B cell (primary cell): ENCODE measurements at regions not wholly inside any gene's neighbourhood (a gene's known extent, or its start where the extent isn't known, plus 50 kb on each side); places are given as distances from the start of the nearest gene placed in this dataset.
"Not testable (repeated sequence)": the region's sequence is repeated elsewhere in the genome, so short reads cannot be mapped to it uniquely, and the experiment has no call there.

Source experiments
- ATAC-seq: fragments of 200-7000 bp; cut with Tn5 transposase; one replicate; pipeline ENCODE4 v1.10.0; 2021; ENCODE audit warnings: low read depth, mild to moderate bottlenecking, moderate number of reproducible peaks, moderate library complexity
- CTCF ChIA-PET: fragments of 350-600 bp; sonication (Branson Sonifier 250); formaldehyde crosslinking; loops from one replicate; lab custom pipeline; 2021; ENCODE audit warnings: antibody characterized with exemption, inconsistent platforms; lab: Charles Lee
- POLR2A ChIA-PET: fragments of 350-600 bp; sonication (Branson Sonifier 250); formaldehyde crosslinking; loops from one replicate; lab custom pipeline; 2021; ENCODE audit warnings: antibody characterized with exemption; lab: Charles Lee
- DNase-seq: peaks from one replicate; pipeline ENCODE4 v3.0.0; 2013
- H2AFZ ChIP-seq: 2 replicates; pipeline ENCODE4 v1.6.1; 2012; ENCODE audit warnings: mild to moderate bottlenecking, low read depth, low read length; ENCODE audit not compliant: insufficient read depth, poor library complexity, severe bottlenecking
- H3K27ac ChIP-seq, 2 donors: 1 replicate in 1 of 2; 2 replicates in 1 of 2; pipeline ENCODE4 v1.5.1; 2012 to 2013; ENCODE audit warnings: low read length in 2 of 2, mild to moderate bottlenecking in 2 of 2, moderate library complexity in 1 of 2
- H3K27me3 ChIP-seq, 4 experiments: fragments of 200-600 bp in 1 of 4; sonication (generic) in 1 of 4; replicated peaks in 1 of 4; 1 replicate in 2 of 4; 2 replicates in 2 of 4; pipeline versions ENCODE4 v1.6.1 to v1.7.0; 2013 to 2016; ENCODE audit warnings: low read length in 3 of 4, mild to moderate bottlenecking in 2 of 4, mixed read lengths in 1 of 4, moderate library complexity in 1 of 4; ENCODE audit not compliant: insufficient read depth in 4 of 4, control insufficient read depth in 3 of 4; ENCODE audit errors: control extremely low read depth in 1 of 4
- H3K36me3 ChIP-seq, 2 experiments: replicated peaks in 1 of 2; 1 replicate in 1 of 2; 2 replicates in 1 of 2; pipeline versions ENCODE4 v1.6.1 to v1.7.1; 2013; ENCODE audit warnings: low read length in 1 of 2; ENCODE audit not compliant: insufficient read depth in 2 of 2, control insufficient read depth in 1 of 2; ENCODE audit errors: control extremely low read depth in 1 of 2, extremely low read depth in 1 of 2
- H3K4me1 ChIP-seq, 2 donors: fragments of 200-600 bp in 1 of 2; sonication (generic) in 1 of 2; 1 replicate in 1 of 2; 2 replicates in 1 of 2; pipeline versions ENCODE4 v1.5.1 to v1.6.1; 2013 to 2017; ENCODE audit warnings: low read length in 2 of 2; ENCODE audit not compliant: control insufficient read depth in 2 of 2, insufficient read depth in 2 of 2
- H3K4me2 ChIP-seq: replicated peaks from 2 replicates; pipeline ENCODE3; 2012; ENCODE audit warnings: mild to moderate bottlenecking, low read depth, low read length; ENCODE audit not compliant: poor library complexity, severe bottlenecking
- H3K4me3 ChIP-seq, 5 experiments: fragments of 200-600 bp in 1 of 5; sonication (generic) in 1 of 5; 1 replicate in 3 of 5; 2 replicates in 2 of 5; pipeline versions ENCODE4 v1.5.1 to v1.7.0; 2011 to 2016; ENCODE audit warnings: low read length in 4 of 5, mild to moderate bottlenecking in 4 of 5, low read depth in 2 of 5, control low read depth in 1 of 5, moderate library complexity in 1 of 5; ENCODE audit not compliant: insufficient read depth in 1 of 5; ENCODE audit errors: control extremely low read depth in 1 of 5, extremely low read depth in 1 of 5
- H3K79me2 ChIP-seq: fragments of 200-600 bp; sonication (generic); one replicate; pipeline ENCODE4 v1.6.0; 2016; ENCODE audit warnings: low read length; ENCODE audit not compliant: control insufficient read depth, insufficient read depth
- H3K9ac ChIP-seq: fragments of 200-600 bp; sonication (generic); 2 replicates; pipeline ENCODE4 v1.6.1; 2017; ENCODE audit warnings: mild to moderate bottlenecking, low read length, moderate library complexity
- H3K9me3 ChIP-seq, 3 donors: one replicate each; pipeline versions ENCODE4 v1.6.1 to v1.7.1; 2013; ENCODE audit warnings: low read length in 2 of 3; ENCODE audit not compliant: control insufficient read depth in 2 of 3, insufficient read depth in 1 of 3; ENCODE audit errors: control extremely low read depth in 1 of 3
- H4K20me1 ChIP-seq: 2 replicates; pipeline ENCODE4 v1.6.0; 2012; ENCODE audit warnings: mild to moderate bottlenecking, low read length; ENCODE audit not compliant: insufficient read depth, control insufficient read depth, poor library complexity, severe bottlenecking
- H3K27ac Mint-ChIP-seq: one replicate; pipeline ENCODE4 v1.8.0; 2021; ENCODE audit warnings: mixed read lengths
- H3K27me3 Mint-ChIP-seq: one replicate; pipeline ENCODE4 v1.8.0; 2021; ENCODE audit warnings: mixed read lengths
- H3K4me1 Mint-ChIP-seq: one replicate; pipeline ENCODE4 v1.8.0; 2021; ENCODE audit warnings: mixed read lengths
- H3K4me3 Mint-ChIP-seq: one replicate; pipeline ENCODE4 v1.8.0; 2021; ENCODE audit warnings: mixed read lengths
- H3K9me3 Mint-ChIP-seq: one replicate; pipeline ENCODE4 v1.8.0; 2022; ENCODE audit warnings: mixed read lengths; ENCODE audit not compliant: insufficient read depth
- CTCF ChIP-seq: fragments of 200-600 bp; IDR thresholded peaks from one replicate; pipeline ENCODE4 v1.8.0; 2022; ENCODE audit warnings: antibody characterized with exemption, mild to moderate bottlenecking
- EZH2 ChIP-seq: IDR thresholded peaks from 2 replicates; pipeline ENCODE4 v1.6.1; 2012; ENCODE audit warnings: borderline replicate concordance, low read depth, mild to moderate bottlenecking, moderate library complexity, low read length; ENCODE audit not compliant: insufficient read depth, poor library complexity, severe bottlenecking
- WGBS: methylation state at CpG from one replicate; pipeline ENCODE4 v1.1.5; 2013; ENCODE audit warnings: missing lambda C conversion rate; ENCODE audit not compliant: insufficient coverage; 5-methylcytosine and 5-hydroxymethylcytosine counted together
- intact Hi-C: fragments of 100-400 bp; cut with micrococcal nuclease; formaldehyde crosslinking; loops from one replicate; pipeline ENCODE4 v1.10.0; 2022

DNA sequence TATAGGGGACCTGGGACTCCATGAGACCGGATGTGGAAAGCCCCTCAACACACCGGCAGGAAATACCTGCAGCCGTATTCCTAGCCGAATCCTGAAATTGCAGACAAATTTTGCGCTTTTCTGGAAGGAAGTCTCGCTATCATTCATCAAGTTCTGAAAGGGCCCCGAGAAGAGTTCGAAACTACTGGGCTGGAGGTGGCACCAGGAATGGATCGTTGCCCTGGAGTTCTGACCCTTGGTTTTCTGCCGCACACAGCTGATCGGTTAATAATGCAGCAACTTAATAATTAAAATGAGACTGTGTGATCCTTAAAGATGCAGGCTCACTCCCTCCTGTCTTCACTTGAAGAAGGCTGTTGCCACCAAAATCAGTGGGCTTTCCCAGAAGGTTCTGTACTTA lies 55.7 kb upstream of the MRTFB start:
- H3K4me1 Mint-ChIP-seq: no peaks in the 10 kb centered on the region
- 43% methylated on average over 11 of the region's 11 CpGs for WGBS
- Histone ChIP-seq H3K27me3 (peaks cover 0 to 4% (median 0%) of the 10 kb centered on the region in 4 experiments), H3K9ac (no peak overlapping the region), H3K27ac (no peak overlapping the region), H3K36me3 (no peaks in the 10 kb centered on the region), H2AFZ (no peak overlapping the region), H3K4me2 (no peak overlapping the region), H4K20me1 (no peaks in the 10 kb centered on the region), H3K9me3 (no peaks in the 10 kb centered on the region), H3K4me3 (no peak overlapping the region), H3K79me2 (no peaks in the 10 kb centered on the region), H3K4me1 (no peaks in the 10 kb centered on the region)
- H3K4me3 Mint-ChIP-seq: no peak overlapping the region
- H3K9me3 Mint-ChIP-seq: no peaks in the 10 kb centered on the region
- intact Hi-C loops: no loop called here
- ATAC-seq: no peak
- no peak for TF ChIP-seq EZH2
- TF ChIP-seq CTCF: no peak
- H3K27ac Mint-ChIP-seq: no peak overlapping the region
- peaks cover 19% of the 10 kb centered on the region for H3K27me3 Mint-ChIP-seq
- POLR2A ChIA-PET: no interaction called here
- no peak for DNase-seq
- CTCF ChIA-PET: no interaction called here

GRCh38 chr16:14015948-14016347 lies 55.2 kb upstream of the MRTFB start:
- ATAC-seq: no peak
- H3K4me1 ChIP-seq: no peaks in the 10 kb centered on the region
- no peak for DNase-seq
- H3K4me2 ChIP-seq: no peak overlapping the region
- ChIA-PET POLR2A (no interaction called here), CTCF (no interaction called here)
- Mint-ChIP-seq H3K27ac (no peak overlapping the region), H3K4me1 (no peaks in the 10 kb centered on the region), H3K27me3 (peaks cover 19% of the 10 kb centered on the region), H3K9me3 (no peaks in the 10 kb centered on the region), H3K4me3 (no peak overlapping the region)
- intact Hi-C loops: no loop called here
- H4K20me1 ChIP-seq: no peaks in the 10 kb centered on the region
- no peak overlapping the region for H3K9ac ChIP-seq
- no CpG with 5 or more reads among the region's 2 CpGs for WGBS
- no peaks in the 10 kb centered on the region for H3K36me3 ChIP-seq
- no peaks in the 10 kb centered on the region for H3K79me2 ChIP-seq
- H3K27ac ChIP-seq: no peak overlapping the region
- H3K9me3 ChIP-seq: no peaks in the 10 kb centered on the region
- peaks cover 0 to 4% (median 0%) of the 10 kb centered on the region in 4 experiments for H3K27me3 ChIP-seq
- H3K4me3 ChIP-seq: no peak overlapping the region
- H2AFZ ChIP-seq: no peak overlapping the region
- TF ChIP-seq EZH2 (no peak), CTCF (no peak)

GRCh38 chr16:14016362-14016761 lies 54.8 kb upstream of the MRTFB start:
- H3K79me2 ChIP-seq, H4K20me1 ChIP-seq, ATAC-seq, H3K27ac ChIP-seq, H3K36me3 ChIP-seq, DNase-seq, H3K27me3 ChIP-seq, H3K9me3 ChIP-seq, H3K27ac Mint-ChIP-seq, H3K4me1 Mint-ChIP-seq, H2AFZ ChIP-seq, POLR2A ChIA-PET, H3K4me2 ChIP-seq, H3K4me1 ChIP-seq, CTCF ChIA-PET, H3K9ac ChIP-seq, H3K4me3 ChIP-seq, H3K9me3 Mint-ChIP-seq, intact Hi-C loops, H3K4me3 Mint-ChIP-seq: not testable (repeated sequence)
- 100% methylated on average over 6 of the region's 15 CpGs for WGBS
- peaks cover 19% of the 10 kb centered on the region for H3K27me3 Mint-ChIP-seq
